Activated CD8-positive, alpha-beta T cell treated with anti-CD3 and anti-CD28 coated beads, Interleukin-2, amount 10 ng/mL, durations not matched to agents 7 days and 5 days (primary cell): ENCODE measurements at regions not wholly inside any gene's neighbourhood (a gene's known extent, or its start where the extent isn't known, plus 50 kb on each side); places are given as distances from the start of the nearest gene placed in this dataset.

ENCODE experiments used
- ATAC-seq: fragments of 150-1000 bp; cut with Tn5 transposase; one replicate; pipeline ENCODE4 v1.10.0; 2021; ENCODE audit warnings: moderate library complexity
- CTCF ChIA-PET: fragments of 350-600 bp; sonication (Branson Sonifier 250); formaldehyde crosslinking; loops from one replicate; lab custom pipeline; 2021; ENCODE audit warnings: antibody characterized with exemption; lab: Charles Lee
- POLR2A ChIA-PET: fragments of 350-600 bp; sonication (Branson Sonifier 250); formaldehyde crosslinking; loops from one replicate; lab custom pipeline; 2021; ENCODE audit warnings: antibody characterized with exemption; lab: Charles Lee
- DNase-seq: peaks from one replicate; pipeline ENCODE4 v3.0.0-alpha.2; 2020
- H3K27ac Mint-ChIP-seq: one replicate; pipeline ENCODE4 v1.8.0; 2021; ENCODE audit warnings: mild to moderate bottlenecking, mixed read lengths
- H3K27me3 Mint-ChIP-seq: one replicate; pipeline ENCODE4 v1.8.0; 2021; ENCODE audit warnings: low read depth, mixed read lengths
- H3K36me3 Mint-ChIP-seq: one replicate; pipeline ENCODE4 v1.8.0; 2021; ENCODE audit warnings: low read depth, mixed read lengths
- H3K4me1 Mint-ChIP-seq: one replicate; pipeline ENCODE4 v1.8.0; 2021; ENCODE audit warnings: low read depth, mixed read lengths
- H3K4me3 Mint-ChIP-seq: one replicate; pipeline ENCODE4 v1.8.0; 2021; ENCODE audit warnings: mild to moderate bottlenecking, mixed read lengths
- H3K9me3 Mint-ChIP-seq: one replicate; pipeline ENCODE4 v1.8.0; 2022; ENCODE audit warnings: mixed read lengths; ENCODE audit not compliant: insufficient read depth

DNA sequence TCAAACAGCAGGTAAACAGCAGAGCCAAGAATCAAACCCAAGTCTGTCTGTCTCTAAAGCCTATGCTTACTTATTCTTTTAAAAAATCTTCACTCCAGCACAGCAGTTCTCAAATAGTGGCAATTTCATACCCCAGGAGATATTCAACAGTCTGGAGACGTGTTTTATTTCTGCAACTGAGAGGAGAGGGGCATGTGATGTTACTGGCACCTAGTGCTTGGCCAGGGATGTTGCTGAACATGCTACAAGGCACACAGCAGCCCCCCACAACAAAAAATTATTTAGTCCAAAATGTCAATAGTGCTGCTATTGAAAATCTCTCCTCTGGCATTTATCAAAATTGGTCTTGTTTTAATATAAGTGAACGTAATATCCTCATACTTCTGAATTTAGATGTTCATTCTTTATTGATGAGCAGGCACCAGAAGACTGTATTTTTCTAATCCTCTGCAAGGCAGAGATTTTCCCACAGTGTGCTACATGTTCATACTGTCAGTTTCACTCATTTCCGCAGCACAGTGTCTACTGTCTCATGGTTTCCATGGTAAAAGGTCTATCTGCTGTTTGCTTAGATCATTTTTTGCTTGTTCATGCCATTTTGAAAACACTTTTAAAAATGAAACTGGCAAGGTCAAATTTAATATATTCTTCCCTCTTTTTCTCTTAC lies 90.5 kb downstream of the LRATD1 start:
- ChIA-PET CTCF (no interaction called here), POLR2A (no interaction called here)
- ATAC-seq (no peak), DNase-seq (no peak)
- Mint-ChIP-seq H3K4me1 (no peaks in the 10 kb centered on the region), H3K27ac (no peak overlapping the region), H3K36me3 (no peaks in the 10 kb centered on the region), H3K4me3 (no peak overlapping the region), H3K27me3 (no peaks in the 10 kb centered on the region), H3K9me3 (no peaks in the 10 kb centered on the region)

GRCh38 chr2:14723684-14724083 lies 91.2 kb downstream of the LRATD1 start:
- Mint-ChIP-seq H3K27ac (no peak overlapping the region), H3K4me3 (no peak overlapping the region), H3K27me3 (no peaks in the 10 kb centered on the region), H3K36me3 (no peaks in the 10 kb centered on the region), H3K9me3 (no peaks in the 10 kb centered on the region), H3K4me1 (no peaks in the 10 kb centered on the region)
- ATAC-seq: no peak
- ChIA-PET POLR2A (no interaction called here), CTCF (no interaction called here)
- DNase-seq: no peak

GRCh38 chr2:14735696-14736095 lies 103.2 kb downstream of the LRATD1 start:
- peaks cover 3% of the 10 kb centered on the region for H3K9me3 Mint-ChIP-seq
- POLR2A ChIA-PET: no interaction called here
- DNase-seq (no peak), ATAC-seq (no peak)
- CTCF ChIA-PET: no interaction called here
- no peaks in the 10 kb centered on the region for H3K36me3 Mint-ChIP-seq
- no peak overlapping the region for H3K27ac Mint-ChIP-seq
- H3K27me3 Mint-ChIP-seq: no peaks in the 10 kb centered on the region
- H3K4me1 Mint-ChIP-seq: no peaks in the 10 kb centered on the region
- no peak overlapping the region for H3K4me3 Mint-ChIP-seq

- DNase-seq: no peak
- POLR2A ChIA-PET: no interaction called here
Observed at GRCh38 chr2:14737201-14737600, 104.7 kb downstream of the LRATD1 start.

DNA sequence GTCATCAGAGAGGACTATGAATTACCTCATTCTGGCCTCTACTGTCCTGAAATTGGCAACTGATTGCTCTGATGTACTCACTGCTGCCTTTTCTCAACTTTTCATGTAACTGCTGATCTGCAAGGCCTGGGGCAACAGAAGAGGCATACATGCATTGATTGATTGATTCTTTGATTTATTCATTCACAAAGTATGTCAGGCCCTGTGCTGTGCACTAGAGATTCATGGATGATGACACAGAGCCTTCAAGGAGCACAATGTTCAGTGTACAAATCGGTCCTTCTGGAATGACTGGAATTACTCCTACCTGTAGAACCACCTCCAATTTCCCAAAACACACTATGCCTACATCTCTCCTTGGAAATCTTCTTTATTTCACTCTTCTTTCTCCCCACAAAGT lies 111.3 kb downstream of the LRATD1 start:
- Mint-ChIP-seq H3K27ac (no peak overlapping the region), H3K36me3 (no peaks in the 10 kb centered on the region), H3K9me3 (no peaks in the 10 kb centered on the region), H3K27me3 (no peaks in the 10 kb centered on the region), H3K4me1 (no peaks in the 10 kb centered on the region), H3K4me3 (no peak overlapping the region)
- ATAC-seq: no peak
- DNase-seq: no peak
- ChIA-PET CTCF (no interaction called here), POLR2A (no interaction called here)

More at GRCh38 chr2:14737201-14737600, 104.7 kb downstream of the LRATD1 start:
- no peak overlapping the region for H3K4me3 Mint-ChIP-seq
- no peaks in the 10 kb centered on the region for H3K27me3 Mint-ChIP-seq
- CTCF ChIA-PET: interaction anchor here (0.7 kb wide), 1 partner anchor 14 kb away, joined by 3 read pairs; no protein-coding TSS in a partner anchor
- no peak overlapping the region for H3K27ac Mint-ChIP-seq
- H3K9me3 Mint-ChIP-seq: peaks cover 3% of the 10 kb centered on the region
- no peak for ATAC-seq
- no peaks in the 10 kb centered on the region for H3K4me1 Mint-ChIP-seq
- H3K36me3 Mint-ChIP-seq: no peaks in the 10 kb centered on the region

DNA sequence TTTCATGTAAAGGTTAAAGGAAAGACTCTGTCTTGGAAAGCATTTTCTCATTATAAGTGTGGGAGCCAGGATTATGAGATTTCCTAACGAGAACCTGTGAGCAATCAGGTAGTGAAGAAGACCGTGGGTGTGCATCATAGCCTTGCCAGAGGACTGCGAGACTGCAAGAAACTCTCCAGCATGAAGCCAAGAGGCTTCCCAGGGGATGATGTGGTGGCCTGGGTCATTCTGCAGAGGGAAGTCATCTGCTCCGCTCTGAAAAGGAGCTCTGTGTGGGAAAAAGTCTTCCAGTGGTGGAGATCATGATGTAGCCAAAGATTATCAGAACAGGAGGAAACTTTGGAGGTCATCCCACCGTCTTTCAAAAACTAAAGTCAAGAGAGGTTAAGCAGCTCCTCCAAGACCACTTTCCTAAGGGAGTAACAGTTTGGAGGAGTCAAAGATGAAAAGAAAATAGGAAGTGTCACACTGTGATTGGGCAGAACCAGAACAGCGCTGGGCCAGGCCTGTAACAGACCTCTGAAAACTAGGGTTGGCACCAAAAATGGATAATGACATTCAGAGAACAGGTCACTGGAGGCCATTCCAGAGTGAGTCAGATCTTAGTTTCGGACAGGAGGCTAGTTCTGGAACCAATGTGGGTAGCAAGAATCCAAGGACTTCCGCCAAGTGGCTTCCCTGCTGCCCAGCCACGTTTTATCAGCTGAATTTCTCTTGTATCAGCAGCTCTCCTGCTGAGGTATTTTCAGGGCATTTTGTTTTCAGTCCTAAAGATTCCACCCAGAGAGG lies 113.0 kb downstream of the LRATD1 start:
- Mint-ChIP-seq H3K9me3 (no peaks in the 10 kb centered on the region), H3K4me3 (no peak overlapping the region), H3K27me3 (no peaks in the 10 kb centered on the region), H3K27ac (no peak overlapping the region), H3K36me3 (no peaks in the 10 kb centered on the region), H3K4me1 (no peaks in the 10 kb centered on the region)
- ChIA-PET CTCF (no interaction called here), POLR2A (no interaction called here)
- DNase-seq (no peak), ATAC-seq (no peak)

- Mint-ChIP-seq H3K9me3 (no peaks in the 10 kb centered on the region), H3K36me3 (no peaks in the 10 kb centered on the region), H3K27me3 (no peaks in the 10 kb centered on the region), H3K4me1 (no peaks in the 10 kb centered on the region), H3K4me3 (no peak overlapping the region), H3K27ac (no peak overlapping the region)
- ChIA-PET POLR2A (no interaction called here), CTCF (no interaction called here)
- no peak for ATAC-seq
- DNase-seq: no peak
Observed at GRCh38 chr2:14746133-14746532, 113.6 kb downstream of the LRATD1 start.

- H3K36me3 Mint-ChIP-seq: no peaks in the 10 kb centered on the region
- no peaks in the 10 kb centered on the region for H3K4me1 Mint-ChIP-seq
- no peaks in the 10 kb centered on the region for H3K27me3 Mint-ChIP-seq
- ChIA-PET CTCF (no interaction called here), POLR2A (no interaction called here)
- DNase-seq (no peak), ATAC-seq (no peak)
- H3K27ac Mint-ChIP-seq: no peak overlapping the region
- H3K9me3 Mint-ChIP-seq: no peaks in the 10 kb centered on the region
- H3K4me3 Mint-ChIP-seq: no peak overlapping the region
Observed at GRCh38 chr2:14747447-14747846, 114.9 kb downstream of the LRATD1 start.

GRCh38 chr2:14749884-14750283 lies 117.4 kb downstream of the LRATD1 start:
- no peak for ATAC-seq
- POLR2A ChIA-PET: no interaction called here
- H3K4me1 Mint-ChIP-seq: no peaks in the 10 kb centered on the region
- no peak for DNase-seq
- H3K9me3 Mint-ChIP-seq: no peaks in the 10 kb centered on the region
- CTCF ChIA-PET: no interaction called here
- no peaks in the 10 kb centered on the region for H3K27me3 Mint-ChIP-seq
- H3K4me3 Mint-ChIP-seq: no peak overlapping the region
- no peaks in the 10 kb centered on the region for H3K36me3 Mint-ChIP-seq
- no peak overlapping the region for H3K27ac Mint-ChIP-seq

- no peak for DNase-seq
- Mint-ChIP-seq H3K4me1 (no peaks in the 10 kb centered on the region), H3K27ac (no peak overlapping the region), H3K4me3 (no peak overlapping the region), H3K36me3 (no peaks in the 10 kb centered on the region), H3K9me3 (no peaks in the 10 kb centered on the region), H3K27me3 (no peaks in the 10 kb centered on the region)
- ATAC-seq: no peak
- POLR2A ChIA-PET: no interaction called here
- CTCF ChIA-PET: no interaction called here
Observed at GRCh38 chr2:14750433-14750832, 117.9 kb downstream of the LRATD1 start.

GRCh38 chr2:14751581-14751980 lies 119.1 kb downstream of the LRATD1 start:
- H3K9me3 Mint-ChIP-seq: no peaks in the 10 kb centered on the region
- no peaks in the 10 kb centered on the region for H3K27me3 Mint-ChIP-seq
- ChIA-PET POLR2A (no interaction called here), CTCF (interaction anchor here (0.8 kb wide), 1 partner anchor 14 kb away, joined by 3 read pairs; no protein-coding TSS in a partner anchor)
- ATAC-seq (no peak), DNase-seq (no peak)
- H3K27ac Mint-ChIP-seq: no peak overlapping the region
- no peaks in the 10 kb centered on the region for H3K4me1 Mint-ChIP-seq
- H3K4me3 Mint-ChIP-seq: no peak overlapping the region
- H3K36me3 Mint-ChIP-seq: no peaks in the 10 kb centered on the region

GRCh38 chr2:14752295-14752694 lies 119.8 kb downstream of the LRATD1 start:
- H3K9me3 Mint-ChIP-seq: no peaks in the 10 kb centered on the region
- no peaks in the 10 kb centered on the region for H3K36me3 Mint-ChIP-seq
- ChIA-PET CTCF (no interaction called here), POLR2A (no interaction called here)
- H3K4me3 Mint-ChIP-seq: no peak overlapping the region
- no peak overlapping the region for H3K27ac Mint-ChIP-seq
- ATAC-seq (no peak), DNase-seq (no peak)
- H3K27me3 Mint-ChIP-seq: no peaks in the 10 kb centered on the region
- H3K4me1 Mint-ChIP-seq: no peaks in the 10 kb centered on the region
